ENCODE measurements at regions not wholly inside any gene's neighbourhood (a gene's known extent, or its start where the extent isn't known, plus 50 kb on each side); places are given as distances from the start of the nearest gene placed in this dataset.

- TF ChIP-seq POLR2A (IDR thresholded peaks at IDR 0.05) (no peak), CTCF (IDR thresholded peaks at IDR 0.05) (no peak)
Observed at GRCh38 chr6:153832543-153832942, 206.5 kb upstream of the OPRM1 start.

All from right lobe of liver (tissue), 4 donors.